PC-3 (cell line): ENCODE measurements at regions not wholly inside any gene's neighbourhood (a gene's known extent, or its start where the extent isn't known, plus 50 kb on each side); places are given as distances from the start of the nearest gene placed in this dataset.

Experiments used
- ATAC-seq: fragments of 200-7000 bp; cut with Tn5 transposase; 2 replicates; pipeline ENCODE4 v1.9.1; 2020; ENCODE audit warnings: mild to moderate bottlenecking, moderate library complexity
- BruUV-seq: library from RNA; stranded (reverse); fragments of 400-500 nt; replicated peaks from 2 replicates; lab custom pipeline; 2021; lab: Mats Ljungman, UMichigan
- CTCF ChIA-PET: fragments of 300-600 bp; sonication (Branson Sonifier 250); formaldehyde crosslinking; loops from one replicate; lab custom pipeline; 2022; ENCODE audit warnings: antibody characterized with exemption; lab: Charles Lee
- POLR2A ChIA-PET: fragments of 300-600 bp; sonication (Branson Sonifier 250); formaldehyde crosslinking; loops from one replicate; lab custom pipeline; 2022; ENCODE audit warnings: antibody characterized with exemption; ENCODE audit not compliant: unreplicated experiment; lab: Charles Lee
- DNase-seq: peaks from one replicate; pipeline ENCODE4 v3.0.0-alpha.2; 2015
- H2AFZ ChIP-seq: fragments of 300-600 bp; sonication (generic); 2 replicates; pipeline ENCODE4 v1.6.0; 2016; ENCODE audit warnings: antibody characterized with exemption, low read length
- H3F3A ChIP-seq: fragments of 300-600 bp; sonication (generic); one replicate; pipeline ENCODE4 v1.6.0; 2017; ENCODE audit warnings: antibody characterized with exemption, low read length, control low read depth, mild to moderate bottlenecking; ENCODE audit not compliant: unreplicated experiment
- H3K27ac ChIP-seq: fragments of 300-600 bp; sonication (generic); 2 replicates; pipeline ENCODE4 v1.5.1; 2016; ENCODE audit warnings: mild to moderate bottlenecking, low read length
- H3K27me3 ChIP-seq: fragments of 300-600 bp; sonication (generic); 2 replicates; pipeline ENCODE4 v1.6.1; 2016; ENCODE audit warnings: low read length, mixed read lengths
- H3K36me3 ChIP-seq: fragments of 300-600 bp; sonication (generic); 2 replicates; pipeline ENCODE4 v1.6.1; 2016; ENCODE audit warnings: low read depth, mixed run types, low read length, mixed read lengths
- H3K4me1 ChIP-seq: fragments of 300-600 bp; sonication (generic); 2 replicates; pipeline ENCODE4 v1.5.1; 2016; ENCODE audit warnings: low read length; ENCODE audit not compliant: insufficient read depth
- H3K4me2 ChIP-seq: fragments of 300-600 bp; sonication (generic); 2 replicates; pipeline ENCODE4 v1.6.0; 2016; ENCODE audit warnings: low read length
- H3K4me3 ChIP-seq: fragments of 300-600 bp; sonication (generic); 2 replicates; pipeline ENCODE4 v1.5.1; 2016; ENCODE audit warnings: mild to moderate bottlenecking, low read length, mixed read lengths
- H3K79me2 ChIP-seq: fragments of 300-600 bp; sonication (generic); 2 replicates; pipeline ENCODE4 v1.6.1; 2017; ENCODE audit warnings: low read length, mixed read lengths
- H3K9ac ChIP-seq: fragments of 300-600 bp; sonication (generic); 2 replicates; pipeline ENCODE4 v1.6.0; 2016; ENCODE audit warnings: mild to moderate bottlenecking, low read length
- H3K9me2 ChIP-seq: fragments of 300-600 bp; sonication (generic); replicated peaks from 2 replicates; pipeline ENCODE4 v1.6.1; 2016; ENCODE audit warnings: mixed run types, low read length, mixed read lengths
- H3K9me3 ChIP-seq: fragments of 300-600 bp; sonication (generic); 2 replicates; pipeline ENCODE4 v1.6.1; 2016; ENCODE audit warnings: low read length, mixed read lengths
- H4K20me1 ChIP-seq: fragments of 300-600 bp; sonication (generic); 2 replicates; pipeline ENCODE4 v1.6.1; 2016; ENCODE audit warnings: low read length, mixed read lengths
- CTCF ChIP-seq: fragments of 300-600 bp; sonication (generic); conservative IDR thresholded peaks from 2 replicates; pipeline ENCODE4 v1.5.1; 2017; ENCODE audit warnings: antibody characterized with exemption, low read depth, mild to moderate bottlenecking, low read length
- EZH2 ChIP-seq: fragments of 300-600 bp; sonication (generic); IDR thresholded peaks from one replicate; pipeline ENCODE4 v1.6.1; 2017; ENCODE audit warnings: antibody characterized with exemption, mild to moderate bottlenecking, low read length; ENCODE audit not compliant: unreplicated experiment
- EZH2phosphoT487 ChIP-seq: fragments of 300-600 bp; sonication (generic); IDR thresholded peaks from 2 replicates; pipeline ENCODE4 v1.6.1; 2018; ENCODE audit warnings: mild to moderate bottlenecking, antibody characterized with exemption, low read length, borderline replicate concordance
- intact Hi-C: fragments of 100-400 bp; cut with micrococcal nuclease; formaldehyde crosslinking; loops from 2 replicates; pipeline ENCODE4 v1.9.0; 2023

DNA sequence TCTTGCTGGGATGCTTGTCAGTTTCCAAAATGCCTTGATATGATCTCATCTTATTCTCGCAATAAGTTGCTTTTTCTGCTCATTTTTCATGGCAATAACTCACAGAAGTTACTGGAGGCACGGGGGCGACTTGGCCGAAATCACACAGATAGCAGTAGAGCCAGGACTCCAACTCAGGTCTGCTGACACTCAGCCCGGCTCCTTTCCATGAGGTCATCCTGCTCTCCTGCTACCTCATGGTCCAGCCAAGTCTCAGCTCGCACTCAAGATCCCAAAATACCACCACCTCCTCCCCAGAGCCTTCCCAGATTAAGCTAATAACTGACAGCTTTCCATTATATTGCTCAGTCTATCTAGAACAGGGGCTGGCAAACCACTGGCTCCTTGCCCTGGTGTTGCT, 269.5 kb downstream of the MAP2K4 start:
- no peak overlapping the region for H3K27ac ChIP-seq
- no peaks in the 10 kb centered on the region for H3K4me1 ChIP-seq
- peaks cover 11% of the 10 kb centered on the region; the same call in 1 of the 2 replicates for H3K9me3 ChIP-seq
- DNase-seq = no peak
- no peaks in the 10 kb centered on the region for H3K9me2 ChIP-seq
- no peaks in the 10 kb centered on the region for H4K20me1 ChIP-seq
- H2AFZ ChIP-seq = no peak overlapping the region
- ATAC-seq = no peak
- CTCF ChIA-PET = no interaction called here
- intact Hi-C loops = no loop called here
- H3F3A ChIP-seq = no peaks in the 10 kb centered on the region
- H3K4me2 ChIP-seq = no peak overlapping the region
- BruUV-seq = no TSS peak
- no peaks in the 10 kb centered on the region for H3K79me2 ChIP-seq
- no peak overlapping the region for H3K4me3 ChIP-seq
- no peaks in the 10 kb centered on the region for H3K27me3 ChIP-seq
- no peaks in the 10 kb centered on the region for H3K36me3 ChIP-seq
- TF ChIP-seq EZH2phosphoT487 = no peak
- TF ChIP-seq CTCF = no peak
- TF ChIP-seq EZH2 = no peak
- H3K9ac ChIP-seq = no peak overlapping the region
- POLR2A ChIA-PET = no interaction called here

- no peaks in the 10 kb centered on the region for H3K27me3 ChIP-seq
- POLR2A ChIA-PET = no interaction called here
- DNase-seq (no peak), ATAC-seq (no peak)
- no peaks in the 10 kb centered on the region for H3K79me2 ChIP-seq
- no peak overlapping the region for H3K27ac ChIP-seq
- no peak overlapping the region for H3K4me2 ChIP-seq
- H4K20me1 ChIP-seq = no peaks in the 10 kb centered on the region
- no peaks in the 10 kb centered on the region for H3K9me2 ChIP-seq
- CTCF ChIA-PET = no interaction called here
- no peaks in the 10 kb centered on the region for H3K4me1 ChIP-seq
- no peaks in the 10 kb centered on the region for H3F3A ChIP-seq
- no peak for TF ChIP-seq EZH2
- no peak for TF ChIP-seq CTCF
- no peak for TF ChIP-seq EZH2phosphoT487
- H3K9me3 ChIP-seq = peaks cover 4% of the 10 kb centered on the region; the same call in 1 of the 2 replicates
- H2AFZ ChIP-seq = no peak overlapping the region
- H3K9ac ChIP-seq = no peak overlapping the region
- no peak overlapping the region for H3K4me3 ChIP-seq
- H3K36me3 ChIP-seq = no peaks in the 10 kb centered on the region
- BruUV-seq = no TSS peak
- intact Hi-C loops = no loop called here
Observed at GRCh38 chr17:12296209-12296625, 275.5 kb downstream of the MAP2K4 start.

DNA sequence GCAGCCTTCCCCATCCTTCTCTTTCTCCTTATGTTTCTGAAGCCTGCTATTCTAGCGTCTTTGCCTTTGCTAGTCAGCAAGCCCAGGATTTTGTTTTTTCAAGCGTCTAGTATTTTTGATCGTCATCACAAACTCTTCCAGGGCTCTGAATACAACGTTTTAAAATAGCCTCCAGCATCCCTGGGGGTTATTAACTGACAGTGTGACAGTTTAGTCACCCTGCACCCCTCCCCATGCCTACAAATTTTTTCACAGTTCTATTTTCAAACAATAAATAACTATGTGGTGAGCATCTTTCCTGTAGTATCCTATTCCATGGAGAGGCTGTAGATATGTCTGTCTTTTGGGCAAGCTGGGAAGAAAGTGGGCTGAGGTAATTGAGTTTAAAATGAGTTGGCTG, 280.9 kb downstream of the MAP2K4 start:
- intact Hi-C loops = no loop called here
- CTCF ChIA-PET = no interaction called here
- TF ChIP-seq EZH2phosphoT487 (no peak), EZH2 (no peak), CTCF (no peak)
- no peak overlapping the region for H2AFZ ChIP-seq
- no peaks in the 10 kb centered on the region for H3K9me2 ChIP-seq
- H3K27me3 ChIP-seq = no peaks in the 10 kb centered on the region
- ATAC-seq (no peak), DNase-seq (no peak)
- H4K20me1 ChIP-seq = no peaks in the 10 kb centered on the region
- POLR2A ChIA-PET = no interaction called here
- H3K27ac ChIP-seq = no peak overlapping the region
- no peaks in the 10 kb centered on the region for H3K36me3 ChIP-seq
- no TSS peak for BruUV-seq
- no peak overlapping the region for H3K4me2 ChIP-seq
- 0 out of 2 replicates have a peak, but pooled peaks cover 7% of the 10 kb centered on the region for H3K9me3 ChIP-seq
- H3K79me2 ChIP-seq = no peaks in the 10 kb centered on the region
- H3F3A ChIP-seq = no peaks in the 10 kb centered on the region
- no peak overlapping the region for H3K9ac ChIP-seq
- H3K4me3 ChIP-seq = no peak overlapping the region
- H3K4me1 ChIP-seq = no peaks in the 10 kb centered on the region
